K562 (cell line): ENCODE measurements at regions not wholly inside any gene's neighbourhood (a gene's known extent, or its start where the extent isn't known, plus 50 kb on each side); places are given as distances from the start of the nearest gene placed in this dataset.

Experiments used
- ATAC-seq: fragments of 200-7000 bp; cut with Tn5 transposase; 3 replicates; pipeline ENCODE4 v1.9.1; 2020; ENCODE audit warnings: moderate library complexity
- BruUV-seq: library from RNA; stranded (reverse); fragments of 400-500 nt; replicated peaks from 2 replicates; lab custom pipeline; 2021; lab: Mats Ljungman, UMichigan
- CTCF ChIA-PET: fragments of 300-600 bp; formaldehyde crosslinking; extraction: SDS; loops from one replicate; lab custom pipeline; 2021; ENCODE audit warnings: low intra/inter-chr PET ratio; lab: Yijun Ruan, JAX
- POLR2A ChIA-PET: fragments of 300-600, 350-650 bp; sonication (Branson Sonifier 250); formaldehyde crosslinking; extraction: SDS; loops from one replicate; lab custom pipeline; 2021; ENCODE audit warnings: antibody characterized with exemption, inconsistent platforms; lab: Yijun Ruan, JAX
- DNase-seq, 4 experiments: peaks; one replicate each; pipeline versions ENCODE4 v3.0.0 to v3.0.0-alpha.2; 2011 to 2018; ENCODE audit warnings: low spot score in 3 of 4, mixed read lengths in 3 of 4; ENCODE audit errors: extremely low read depth in 1 of 4
- FAIRE-seq: peaks from 2 replicates; lab custom pipeline; 2011; peaks lifted over from hg19 to GRCh38; lab: Jason Lieb, UNC
- H2AFZ ChIP-seq: 2 replicates; pipeline ENCODE4 v1.6.0; 2011; ENCODE audit warnings: low read depth, low read length, control low read depth, inconsistent platforms
- H3K27ac ChIP-seq: fragments of 200-600 bp; 3 replicates; pipeline ENCODE4 v1.8.0; 2011; ENCODE audit warnings: low read depth, mild to moderate bottlenecking, control low read depth, inconsistent platforms, low read length, moderate library complexity, mixed read lengths; ENCODE audit errors: extremely low read depth
- H3K27me3 ChIP-seq, 2 experiments: fragments of 300-600 bp in 1 of 2; 2 replicates in 1 of 2; 3 replicates in 1 of 2; pipeline versions ENCODE4 v1.6.0 to v1.8.0; 2011; ENCODE audit warnings: inconsistent platforms in 2 of 2, low read length in 2 of 2, mild to moderate bottlenecking in 1 of 2, mixed read lengths in 1 of 2, moderate library complexity in 1 of 2; ENCODE audit not compliant: control insufficient read depth in 2 of 2, insufficient read depth in 2 of 2
- H3K36me3 ChIP-seq: fragments of 300-600 bp; 3 replicates; pipeline ENCODE4 v1.8.0; 2011; ENCODE audit warnings: mild to moderate bottlenecking, low read length, inconsistent platforms; ENCODE audit not compliant: control insufficient read depth, insufficient read depth
- H3K4me1 ChIP-seq, 2 experiments: fragments of 200-600 bp in 1 of 2; replicated peaks in 1 of 2; 2 replicates in 1 of 2; 3 replicates in 1 of 2; pipeline versions ENCODE4 v1.5.1 to v1.8.0; 2011; ENCODE audit warnings: inconsistent platforms in 2 of 2, low read length in 2 of 2, mild to moderate bottlenecking in 1 of 2, mixed read lengths in 1 of 2, moderate library complexity in 1 of 2; ENCODE audit not compliant: control insufficient read depth in 2 of 2, insufficient read depth in 2 of 2
- H3K4me2 ChIP-seq: 2 replicates; pipeline ENCODE4 v1.6.1; 2011; ENCODE audit warnings: low read length, control low read depth, inconsistent platforms, mixed read lengths; ENCODE audit not compliant: insufficient read depth
- H3K4me3 ChIP-seq: fragments of 200-600 bp; sonication (generic), shearing (Covaris generic); 2 replicates; pipeline ENCODE4 v1.5.1; 2016; ENCODE audit warnings: control low read depth, inconsistent platforms
- H3K79me2 ChIP-seq: fragments of 200-600 bp; 3 replicates; pipeline ENCODE4 v1.8.0; 2011; ENCODE audit warnings: low read length, inconsistent platforms; ENCODE audit not compliant: control insufficient read depth, insufficient read depth
- H3K9ac ChIP-seq, 2 experiments: 2 replicates each; pipeline versions ENCODE4 v1.6.0 to v1.6.1; 2011; ENCODE audit warnings: low read depth in 2 of 2, low read length in 2 of 2, control low read depth in 1 of 2, inconsistent platforms in 1 of 2, mild to moderate bottlenecking in 1 of 2, mixed read lengths in 1 of 2; ENCODE audit not compliant: insufficient read depth in 1 of 2
- H3K9me1 ChIP-seq: one replicate; pipeline ENCODE4 v1.6.0; 2011; ENCODE audit warnings: inconsistent platforms, mild to moderate bottlenecking, low read length, moderate library complexity; ENCODE audit not compliant: control insufficient read depth, insufficient read depth
- H3K9me3 ChIP-seq: replicated peaks from 2 replicates; pipeline ENCODE4 v1.5.1; 2011; ENCODE audit warnings: low read depth, low read length, inconsistent platforms; ENCODE audit not compliant: control insufficient read depth, insufficient read depth
- H4K20me1 ChIP-seq: replicated peaks from 2 replicates; pipeline ENCODE4 v1.6.1; 2011; ENCODE audit warnings: low read length, inconsistent platforms, mixed read lengths; ENCODE audit not compliant: control insufficient read depth, insufficient read depth
- DPF2 ChIP-seq: fragments of 450-650 bp; IDR thresholded peaks from 2 replicates; pipeline ENCODE4 v1.6.1; 2016
- WGBS: fragments of 100-300 bp; shearing (Covaris generic); methylation state at CpG from one replicate; pipeline ENCODE4 v1.1.6; 2016; ENCODE audit warnings: low coverage, mixed read lengths; ENCODE audit not compliant: insufficient coverage; ENCODE audit errors: missing lambda C conversion rate; 5-methylcytosine and 5-hydroxymethylcytosine counted together
- in situ Hi-C: fragments of 300-500 bp; cut with MboI; formaldehyde crosslinking; loops from 4 replicates; pipeline ENCODE4 v1.15.0; 2018; ENCODE audit warnings: inconsistent platforms, mixed read lengths
- intact Hi-C: fragments of 100-400 bp; cut with micrococcal nuclease; formaldehyde crosslinking; loops from 2 replicates; pipeline ENCODE4 v1.14.2; 2022
- TF ChIP-seq, protein P1 (sequence below): sonication (generic); formaldehyde crosslinking; IDR thresholded peaks from 2 replicates; pipeline ENCODE4 v1.8.1; 2023; ENCODE audit warnings: missing genetic modification reagents, mild to moderate bottlenecking, borderline replicate concordance
- TF ChIP-seq, protein P2 (sequence below): sonication (generic); formaldehyde crosslinking; IDR thresholded peaks from 2 replicates; pipeline ENCODE4 v1.4.0; 2020; ENCODE audit warnings: mild to moderate bottlenecking, missing genetic modification reagents

DNA sequence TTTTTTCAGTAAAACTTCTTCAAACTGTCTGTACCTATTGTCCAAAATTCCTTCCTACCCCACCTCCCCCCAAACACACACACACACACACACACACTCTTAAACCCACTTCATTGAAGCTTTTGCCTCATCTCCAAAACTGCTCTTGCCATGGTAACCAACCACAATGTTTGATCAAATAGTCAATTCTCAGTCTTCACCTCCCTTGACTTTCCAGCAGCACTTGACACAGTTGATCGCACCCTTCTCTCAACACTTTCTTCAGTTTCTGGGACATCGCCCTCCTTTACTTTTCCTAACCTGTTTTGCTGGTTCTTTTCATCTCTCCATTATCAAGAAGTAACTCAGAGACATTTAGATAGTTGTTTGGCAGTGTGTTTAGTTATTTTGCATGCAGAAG is 71.5 kb upstream of the COL21A1 start:
- Histone ChIP-seq H3K36me3 (no peaks in the 10 kb centered on the region), H3K9me3 (no peaks in the 10 kb centered on the region), H3K27me3 (no peaks in the 10 kb centered on the region), H4K20me1 (no peaks in the 10 kb centered on the region), H3K9me1 (no peaks in the 10 kb centered on the region), H3K4me3 (no peak overlapping the region), H3K4me1 (no peaks in the 10 kb centered on the region), H2AFZ (no peak overlapping the region), H3K27ac (no peak overlapping the region)
- POLR2A ChIA-PET: no interaction called here
- no peak for DNase-seq
- CTCF ChIA-PET: no interaction called here
- intact Hi-C loops: no loop called here
- TF ChIP-seq DPF2: no peak
- TF ChIP-seq, protein P1, sequence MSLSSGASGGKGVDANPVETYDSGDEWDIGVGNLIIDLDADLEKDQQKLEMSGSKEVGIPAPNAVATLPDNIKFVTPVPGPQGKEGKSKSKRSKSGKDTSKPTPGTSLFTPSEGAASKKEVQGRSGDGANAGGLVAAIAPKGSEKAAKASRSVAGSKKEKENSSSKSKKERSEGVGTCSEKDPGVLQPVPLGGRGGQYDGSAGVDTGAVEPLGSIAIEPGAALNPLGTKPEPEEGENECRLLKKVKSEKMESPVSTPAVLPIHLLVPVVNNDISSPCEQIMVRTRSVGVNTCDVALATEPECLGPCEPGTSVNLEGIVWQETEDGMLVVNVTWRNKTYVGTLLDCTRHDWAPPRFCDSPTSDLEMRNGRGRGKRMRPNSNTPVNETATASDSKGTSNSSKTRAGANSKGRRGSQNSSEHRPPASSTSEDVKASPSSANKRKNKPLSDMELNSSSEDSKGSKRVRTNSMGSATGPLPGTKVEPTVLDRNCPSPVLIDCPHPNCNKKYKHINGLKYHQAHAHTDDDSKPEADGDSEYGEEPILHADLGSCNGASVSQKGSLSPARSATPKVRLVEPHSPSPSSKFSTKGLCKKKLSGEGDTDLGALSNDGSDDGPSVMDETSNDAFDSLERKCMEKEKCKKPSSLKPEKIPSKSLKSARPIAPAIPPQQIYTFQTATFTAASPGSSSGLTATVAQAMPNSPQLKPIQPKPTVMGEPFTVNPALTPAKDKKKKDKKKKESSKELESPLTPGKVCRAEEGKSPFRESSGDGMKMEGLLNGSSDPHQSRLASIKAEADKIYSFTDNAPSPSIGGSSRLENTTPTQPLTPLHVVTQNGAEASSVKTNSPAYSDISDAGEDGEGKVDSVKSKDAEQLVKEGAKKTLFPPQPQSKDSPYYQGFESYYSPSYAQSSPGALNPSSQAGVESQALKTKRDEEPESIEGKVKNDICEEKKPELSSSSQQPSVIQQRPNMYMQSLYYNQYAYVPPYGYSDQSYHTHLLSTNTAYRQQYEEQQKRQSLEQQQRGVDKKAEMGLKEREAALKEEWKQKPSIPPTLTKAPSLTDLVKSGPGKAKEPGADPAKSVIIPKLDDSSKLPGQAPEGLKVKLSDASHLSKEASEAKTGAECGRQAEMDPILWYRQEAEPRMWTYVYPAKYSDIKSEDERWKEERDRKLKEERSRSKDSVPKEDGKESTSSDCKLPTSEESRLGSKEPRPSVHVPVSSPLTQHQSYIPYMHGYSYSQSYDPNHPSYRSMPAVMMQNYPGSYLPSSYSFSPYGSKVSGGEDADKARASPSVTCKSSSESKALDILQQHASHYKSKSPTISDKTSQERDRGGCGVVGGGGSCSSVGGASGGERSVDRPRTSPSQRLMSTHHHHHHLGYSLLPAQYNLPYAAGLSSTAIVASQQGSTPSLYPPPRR (CRISPR knock-in tag): no peak
- TF ChIP-seq, protein P2, sequence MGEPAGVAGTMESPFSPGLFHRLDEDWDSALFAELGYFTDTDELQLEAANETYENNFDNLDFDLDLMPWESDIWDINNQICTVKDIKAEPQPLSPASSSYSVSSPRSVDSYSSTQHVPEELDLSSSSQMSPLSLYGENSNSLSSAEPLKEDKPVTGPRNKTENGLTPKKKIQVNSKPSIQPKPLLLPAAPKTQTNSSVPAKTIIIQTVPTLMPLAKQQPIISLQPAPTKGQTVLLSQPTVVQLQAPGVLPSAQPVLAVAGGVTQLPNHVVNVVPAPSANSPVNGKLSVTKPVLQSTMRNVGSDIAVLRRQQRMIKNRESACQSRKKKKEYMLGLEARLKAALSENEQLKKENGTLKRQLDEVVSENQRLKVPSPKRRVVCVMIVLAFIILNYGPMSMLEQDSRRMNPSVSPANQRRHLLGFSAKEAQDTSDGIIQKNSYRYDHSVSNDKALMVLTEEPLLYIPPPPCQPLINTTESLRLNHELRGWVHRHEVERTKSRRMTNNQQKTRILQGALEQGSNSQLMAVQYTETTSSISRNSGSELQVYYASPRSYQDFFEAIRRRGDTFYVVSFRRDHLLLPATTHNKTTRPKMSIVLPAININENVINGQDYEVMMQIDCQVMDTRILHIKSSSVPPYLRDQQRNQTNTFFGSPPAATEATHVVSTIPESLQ: no peak
- TF ChIP-seq, all 486 proteins: peak for 0
- in situ Hi-C loops: no loop called here
- BruUV-seq: no TSS peak
- FAIRE-seq (no peak), ATAC-seq (no peak)
- Histone ChIP-seq H3K79me2 (no peaks in the 10 kb centered on the region), H3K9ac (no peak overlapping the region), H3K4me2 (no peak overlapping the region)
- 0% methylated on average over 2 of the region's 2 CpGs for WGBS
